GM21447 (cell line): ENCODE measurements at regions not wholly inside any gene's neighbourhood (a gene's known extent, or its start where the extent isn't known, plus 50 kb on each side); places are given as distances from the start of the nearest gene placed in this dataset.
"Not testable (repeated sequence)": the region's sequence is repeated elsewhere in the genome, so short reads cannot be mapped to it uniquely, and the experiment has no call there.

Experiments
- ATAC-seq: cut with Tn5 transposase; IDR thresholded peaks from one replicate; pipeline ENCODE4 v1.9.1; 2021; ENCODE audit not compliant: unreplicated experiment

DNA sequence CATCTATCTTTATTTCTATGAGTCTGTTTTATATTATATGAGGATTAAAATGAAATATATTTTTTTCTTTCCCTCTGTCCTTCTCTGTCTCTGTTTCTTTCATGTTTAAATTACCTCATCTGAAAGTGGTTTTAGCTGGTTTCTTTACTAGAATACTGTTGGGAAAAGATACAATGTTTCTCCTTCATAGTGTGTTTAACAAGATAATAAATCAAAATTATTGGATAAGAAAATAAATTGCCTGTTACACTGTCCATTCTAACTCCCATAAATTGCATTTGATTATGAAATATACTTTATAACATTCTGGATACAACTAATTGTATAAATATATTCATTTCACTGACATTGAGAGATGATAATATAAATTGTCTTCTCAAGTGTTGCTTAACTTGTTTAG lies 1168.0 kb downstream of the PLA2G4A start:
- no peak for ATAC-seq

DNA sequence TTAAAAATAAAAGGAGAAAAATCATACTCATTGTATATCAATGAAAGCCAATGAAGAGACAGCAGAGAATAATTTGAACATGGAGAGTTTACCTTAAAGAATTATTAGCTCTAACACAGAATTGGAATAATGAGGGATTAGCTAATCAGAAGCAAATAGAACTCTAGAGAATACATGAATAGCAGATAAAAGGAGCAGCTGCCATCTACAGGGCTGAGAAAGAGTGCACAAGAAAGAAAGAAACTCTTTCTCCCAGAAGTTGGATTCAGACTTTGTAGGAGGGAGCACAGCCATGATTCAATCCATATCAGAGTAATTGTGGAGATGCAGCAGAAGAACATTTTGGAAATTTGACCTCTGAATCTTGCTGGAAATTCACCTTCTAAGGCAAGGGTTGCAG lies 1171.2 kb downstream of the PLA2G4A start:
- ATAC-seq: no peak

DNA sequence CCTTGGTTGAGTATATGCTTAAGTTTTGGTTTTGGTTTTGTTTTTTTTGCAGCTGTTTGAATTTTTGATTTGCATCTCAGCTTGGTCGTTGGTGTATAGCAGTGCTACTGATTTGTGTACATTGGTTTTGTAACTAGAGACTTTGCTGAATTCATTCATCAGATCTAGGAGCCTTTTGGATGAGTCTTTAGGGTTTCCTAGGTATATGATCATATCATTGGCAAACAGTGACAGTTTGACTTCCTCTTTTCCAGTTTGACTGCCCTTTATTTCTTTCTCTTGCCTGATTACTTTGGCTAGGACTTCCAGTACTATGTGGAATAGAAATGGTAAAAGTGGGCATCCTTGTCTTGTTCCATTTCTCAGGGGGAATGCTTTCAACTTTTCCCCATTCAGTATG lies 1174.9 kb downstream of the PLA2G4A start:
- ATAC-seq: not testable (repeated sequence)

DNA sequence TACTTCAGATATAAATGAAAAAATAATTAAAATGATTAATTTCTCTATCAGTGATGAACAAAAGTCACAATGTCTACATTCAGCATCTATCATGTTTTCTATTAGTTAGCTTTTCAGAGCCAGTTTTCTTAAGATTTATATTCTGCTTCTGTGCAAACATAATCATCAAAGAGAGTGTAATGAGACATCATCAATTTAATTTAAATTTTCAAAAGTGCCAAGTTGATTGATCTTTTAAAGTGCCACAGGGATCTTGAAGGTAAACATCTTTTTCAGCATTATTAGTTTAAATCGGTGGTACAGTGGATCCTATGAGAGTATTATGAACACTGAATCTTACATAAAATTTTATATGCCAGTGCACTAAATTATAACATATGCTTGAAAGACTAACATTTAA lies 1176.1 kb downstream of the PLA2G4A start:
- ATAC-seq: no peak

DNA sequence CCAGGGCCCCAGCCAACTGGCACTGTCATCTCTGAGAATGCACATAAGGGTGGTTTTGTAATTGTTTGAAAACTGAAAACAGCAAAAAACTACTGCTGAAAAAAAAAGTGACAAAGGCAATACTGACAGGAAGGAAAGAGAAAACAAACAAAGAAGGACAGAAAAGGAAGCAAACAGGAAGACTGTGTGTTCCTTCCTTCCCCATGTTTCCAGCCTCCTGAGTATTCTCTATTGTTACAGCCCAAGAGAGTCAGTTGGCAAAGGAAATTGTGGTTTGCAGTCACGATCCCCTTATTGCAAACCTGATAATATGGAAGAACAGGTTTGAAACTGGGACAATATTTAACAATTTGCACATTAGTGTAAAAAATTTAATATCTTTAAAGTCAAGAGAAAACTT lies 1177.6 kb downstream of the PLA2G4A start:
- no peak for ATAC-seq

DNA sequence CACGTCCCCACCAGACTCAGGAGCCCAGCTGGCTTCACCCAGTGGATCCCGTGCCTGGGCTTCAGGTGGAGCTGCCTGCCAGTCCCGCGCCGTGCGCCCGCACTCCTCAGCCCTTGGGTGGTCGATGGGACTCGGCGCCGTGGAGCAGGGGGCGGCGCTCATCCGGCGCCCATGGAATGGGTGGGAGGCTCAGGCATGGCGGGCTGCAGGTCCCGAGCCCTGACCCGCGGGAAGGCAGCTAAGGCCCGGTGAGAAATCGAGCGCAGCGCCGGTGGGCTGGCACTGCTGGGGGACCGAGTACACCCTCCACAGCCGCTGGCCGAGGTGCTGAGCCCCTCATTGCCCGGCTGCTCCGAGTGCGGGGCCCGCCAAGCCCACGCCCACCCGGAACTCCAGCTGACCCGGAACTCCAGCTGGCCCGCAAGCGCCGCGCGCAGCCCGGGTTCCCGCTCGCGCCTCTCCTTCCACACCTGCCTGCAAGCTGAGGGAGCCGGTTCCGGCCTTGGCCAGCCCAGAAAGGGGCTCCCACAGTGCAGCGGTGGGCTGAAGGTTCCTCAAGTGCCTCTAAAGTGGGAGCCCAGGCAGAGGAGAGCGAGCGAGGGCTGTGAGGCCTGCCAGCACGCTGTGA lies 1184.6 kb downstream of the PLA2G4A start:
- ATAC-seq: not testable (repeated sequence)

DNA sequence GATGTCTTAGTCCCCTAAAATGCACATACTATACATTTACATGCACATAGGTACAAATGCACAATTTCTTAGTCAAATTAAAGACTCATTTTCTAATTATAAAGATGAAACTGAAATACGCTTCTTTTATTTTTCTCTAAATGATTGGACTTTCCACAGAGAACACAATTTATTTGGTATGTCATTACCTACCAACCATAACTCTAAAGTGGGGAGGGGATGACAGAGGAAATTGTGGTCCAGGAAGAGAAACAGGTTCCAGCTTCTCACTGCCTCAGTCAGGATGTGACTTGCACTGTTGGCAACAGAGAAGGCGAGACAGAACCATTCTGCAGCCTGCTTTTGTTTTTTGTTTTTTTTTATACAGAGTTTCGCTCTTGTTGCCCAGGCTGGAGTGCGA lies 1189.2 kb downstream of the PLA2G4A start:
- ATAC-seq: no peak

DNA sequence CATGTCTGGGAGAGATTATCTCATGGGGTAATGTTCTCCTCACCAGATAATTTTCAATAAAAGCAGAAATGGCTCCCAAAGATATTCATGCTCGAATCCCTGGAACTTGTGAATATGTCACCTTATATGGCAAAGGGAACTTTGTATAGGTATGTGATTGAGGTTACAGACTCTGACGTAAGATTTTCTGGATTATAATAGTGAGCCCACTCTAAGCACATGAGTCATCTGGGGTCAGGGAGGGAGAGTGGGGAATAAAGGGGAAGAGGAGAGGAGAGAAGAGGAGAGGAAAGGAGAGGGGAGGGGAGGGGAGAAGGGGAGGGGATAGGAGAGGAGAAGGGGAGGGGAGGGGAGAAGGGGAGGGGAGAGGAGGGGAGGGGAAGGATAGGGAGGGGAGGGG lies 1193.9 kb downstream of the PLA2G4A start:
- ATAC-seq: no peak

DNA sequence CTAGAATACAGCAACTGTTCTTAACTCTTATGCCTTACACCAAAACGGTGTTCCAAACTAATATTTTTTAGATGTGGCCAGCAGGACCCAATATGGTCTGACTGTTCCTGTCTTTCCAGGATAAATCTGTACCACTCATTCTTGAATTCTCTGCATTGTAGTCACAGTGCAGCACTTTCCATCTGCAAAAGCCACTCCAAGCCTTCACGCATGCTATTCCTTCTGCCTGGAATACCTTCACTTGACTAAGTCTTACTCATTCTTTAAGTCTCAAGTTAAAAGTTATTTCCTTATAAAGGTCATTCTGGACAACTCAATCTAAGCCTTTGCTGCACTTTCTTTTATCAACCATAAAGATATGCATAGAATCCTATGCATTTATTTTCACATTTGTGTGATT lies 1194.5 kb downstream of the PLA2G4A start:
- ATAC-seq: no peak

DNA sequence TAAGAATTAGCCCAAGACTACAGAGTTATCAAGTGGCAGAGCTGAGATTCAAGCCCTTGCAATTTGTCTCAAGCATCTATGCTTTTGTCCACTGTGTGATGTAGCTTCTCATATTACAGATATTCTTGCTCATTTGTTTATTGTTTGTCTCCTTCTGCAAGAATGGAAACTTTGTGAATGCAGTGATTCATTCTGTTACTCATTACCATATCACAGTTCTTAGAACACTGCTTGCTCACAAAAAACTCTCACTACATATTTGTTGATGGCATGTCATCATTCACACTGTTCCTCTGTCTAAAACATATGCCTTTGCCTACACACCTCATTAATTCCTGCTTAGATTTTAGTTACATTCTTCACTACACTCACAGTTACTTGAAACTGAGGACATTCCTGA lies 1198.9 kb downstream of the PLA2G4A start:
- ATAC-seq: no peak

DNA sequence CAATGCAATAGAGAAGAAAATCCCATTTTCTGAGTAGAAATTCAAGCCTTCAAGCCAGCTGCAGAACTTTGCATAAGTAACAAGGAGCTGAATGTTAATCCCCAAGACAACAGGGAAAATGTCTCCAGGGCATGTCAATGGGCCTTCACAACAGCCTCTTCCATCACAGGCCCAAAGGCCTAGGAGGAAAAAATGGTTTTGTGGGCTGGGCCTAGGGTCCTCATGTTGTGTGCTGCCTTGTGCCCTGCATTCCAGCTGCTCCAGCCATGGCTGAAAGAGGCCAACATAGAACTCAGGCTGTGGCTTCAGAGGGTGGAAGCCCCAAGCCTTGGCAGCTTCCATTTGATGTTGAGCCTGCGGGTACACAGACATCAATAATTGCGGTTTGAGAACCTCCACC lies 1208.8 kb downstream of the PLA2G4A start:
- ATAC-seq: not testable (repeated sequence)

DNA sequence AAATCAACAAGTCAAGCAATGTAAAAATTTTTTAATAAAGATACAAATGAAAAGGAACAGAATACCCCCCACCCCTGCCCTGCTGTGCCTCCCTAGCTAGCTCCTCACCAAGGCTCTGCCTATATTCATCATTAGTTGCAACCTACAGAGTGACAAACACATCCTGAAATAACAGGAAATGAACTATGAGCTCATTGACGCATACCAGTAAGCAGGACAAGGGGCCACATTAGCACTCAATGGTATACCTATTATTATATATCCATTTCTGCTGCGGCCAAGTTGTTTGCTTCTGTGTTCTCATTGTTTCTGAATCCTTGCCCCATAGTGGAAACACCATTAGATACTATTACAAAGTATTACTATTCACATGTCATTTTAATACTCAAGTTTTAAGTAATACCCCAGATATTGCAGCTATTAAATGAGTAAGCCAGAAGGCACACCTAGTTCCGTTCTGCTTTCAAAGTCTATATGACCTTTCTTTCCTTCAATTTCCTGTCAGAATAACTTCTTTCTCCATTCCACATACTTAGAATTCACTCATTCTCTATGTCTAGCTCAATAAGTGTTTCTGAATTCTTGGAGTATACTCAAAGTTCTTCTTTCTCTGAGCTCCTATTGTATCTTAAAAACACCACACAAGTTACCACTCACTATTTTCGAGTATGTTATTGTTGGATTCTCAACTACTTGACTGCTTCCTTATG lies 1214.9 kb downstream of the PLA2G4A start:
- ATAC-seq: no peak

DNA sequence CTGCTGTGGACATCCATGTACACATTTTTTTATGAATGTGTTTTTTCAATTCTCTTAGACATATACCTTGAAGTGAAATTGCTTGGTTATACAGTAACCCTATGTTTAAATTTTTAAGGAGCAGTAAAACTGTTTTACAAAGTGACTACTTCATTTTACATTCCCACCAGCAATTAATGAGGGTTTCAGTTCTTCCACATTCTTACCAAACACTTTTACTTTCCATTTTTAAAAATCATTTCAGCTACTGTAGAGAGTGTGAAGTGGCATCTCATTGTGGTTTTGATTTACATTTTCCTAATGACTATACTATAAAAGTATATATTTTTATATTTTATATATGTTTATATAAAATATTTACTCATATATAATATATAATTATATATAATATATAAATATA lies 1221.5 kb downstream of the PLA2G4A start:
- no peak for ATAC-seq

DNA sequence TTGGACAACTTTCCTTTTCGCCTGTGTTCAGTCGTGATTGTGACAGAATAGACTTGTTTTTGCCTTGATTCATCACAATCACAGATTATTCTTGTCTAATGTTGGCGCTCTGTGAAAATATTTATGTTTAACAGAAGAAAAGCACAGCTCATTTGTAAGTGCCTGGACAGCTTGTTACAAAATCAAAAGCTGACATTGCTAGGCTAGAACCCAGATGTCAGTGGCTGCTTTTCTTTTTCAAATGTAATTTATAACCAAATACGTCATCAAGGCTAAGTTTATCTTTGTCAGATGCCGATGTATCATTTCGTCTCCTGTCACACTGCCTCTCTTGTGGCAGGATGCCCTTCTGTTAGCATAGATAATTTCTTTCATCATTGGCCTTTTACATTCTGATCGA lies 1227.3 kb downstream of the PLA2G4A start:
- no peak for ATAC-seq

DNA sequence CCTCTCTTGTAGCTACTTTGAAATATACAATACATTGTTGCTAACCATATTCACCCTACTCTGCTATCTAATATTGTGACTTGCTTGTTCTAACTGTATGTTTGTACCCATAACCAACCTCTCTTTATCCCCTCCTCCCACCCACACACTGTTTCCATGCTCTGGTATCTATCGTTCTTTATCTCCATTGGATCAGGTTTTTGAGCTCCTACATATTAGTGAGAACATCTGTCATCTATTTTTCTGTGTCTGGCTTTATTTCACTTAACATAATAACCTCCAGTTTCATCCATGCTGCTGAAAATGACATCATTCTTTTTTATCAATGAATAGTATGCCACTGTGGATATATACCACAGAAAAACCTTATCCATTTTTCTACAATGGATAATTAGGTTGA lies 1230.1 kb downstream of the PLA2G4A start:
- ATAC-seq: no peak

DNA sequence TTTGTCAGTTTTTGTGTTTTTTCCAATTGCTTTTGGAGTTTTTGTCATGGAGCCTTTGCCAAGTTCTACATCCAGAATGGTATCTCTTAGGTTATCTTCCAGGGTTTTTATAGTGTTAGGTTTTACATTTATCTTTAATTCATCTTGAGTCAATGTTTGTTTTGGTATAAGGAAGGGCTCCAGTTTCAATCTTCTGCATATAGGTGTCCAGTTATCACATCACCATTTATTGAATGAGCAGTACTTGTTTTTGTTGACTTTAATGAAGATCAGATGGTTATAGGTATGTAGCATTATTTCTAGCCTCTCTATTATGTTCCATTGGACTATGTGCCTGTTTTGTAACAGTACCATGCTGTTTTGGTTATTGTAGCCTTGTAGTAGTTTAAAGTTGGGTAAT lies 1233.1 kb downstream of the PLA2G4A start:
- no peak for ATAC-seq

DNA sequence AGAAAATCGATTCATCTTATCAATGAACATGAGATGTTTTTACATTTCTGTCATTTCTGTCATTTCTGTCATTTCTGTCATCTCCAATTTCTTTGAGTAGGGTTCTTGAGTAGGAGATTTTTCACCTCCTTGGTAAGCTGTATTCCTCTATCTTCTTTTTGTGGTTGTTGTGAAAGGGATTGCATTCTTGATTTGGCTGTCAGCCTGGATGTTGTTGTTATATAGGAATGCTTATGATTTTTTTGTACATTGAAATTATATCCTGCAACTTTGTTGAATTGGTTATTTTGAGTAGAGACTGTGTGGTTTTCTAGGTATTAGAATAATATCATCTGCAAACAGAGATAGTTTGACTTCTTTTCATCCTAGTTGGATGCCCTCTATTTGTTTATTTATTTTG lies 1233.7 kb downstream of the PLA2G4A start:
- no peak for ATAC-seq

DNA sequence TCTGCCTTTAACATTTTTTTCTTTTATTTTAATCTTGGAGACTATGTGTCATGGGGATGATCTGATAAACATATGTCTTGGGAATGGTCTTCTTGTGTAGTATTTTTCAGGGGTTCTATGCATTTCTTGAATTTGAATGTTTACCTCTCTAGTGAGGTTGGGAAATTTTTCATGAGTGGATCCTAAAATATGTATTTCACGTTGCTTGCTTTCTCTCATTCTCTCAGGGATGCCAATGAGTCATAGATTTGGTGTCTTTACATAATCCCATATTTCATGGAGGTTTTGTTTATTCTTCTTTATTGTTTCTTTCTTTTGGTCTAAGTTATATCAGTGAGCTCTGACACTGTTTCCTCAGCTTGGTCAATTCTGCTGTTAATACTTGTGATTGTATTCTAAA lies 1237.2 kb downstream of the PLA2G4A start:
- ATAC-seq: no peak

DNA sequence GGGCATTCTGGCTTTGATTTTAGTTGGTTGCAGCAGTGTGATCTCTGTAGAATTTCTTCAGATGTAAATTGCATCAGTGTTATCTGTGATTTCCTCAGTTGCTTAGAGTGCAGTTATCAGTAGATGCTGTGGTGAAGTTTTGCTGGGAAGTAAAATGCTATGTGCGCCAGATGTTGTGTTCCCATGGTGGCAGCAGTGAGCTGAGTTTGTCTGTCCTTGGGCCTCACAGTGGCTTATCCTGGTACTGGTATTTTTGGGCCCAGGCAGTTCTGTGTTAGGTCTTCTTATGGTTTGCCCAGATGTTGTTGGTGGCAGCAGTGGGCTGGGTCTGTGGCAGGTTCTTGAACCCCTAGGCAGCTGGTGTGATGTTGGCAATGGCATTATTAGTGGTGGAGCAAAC lies 1242.1 kb downstream of the PLA2G4A start:
- no peak for ATAC-seq

DNA sequence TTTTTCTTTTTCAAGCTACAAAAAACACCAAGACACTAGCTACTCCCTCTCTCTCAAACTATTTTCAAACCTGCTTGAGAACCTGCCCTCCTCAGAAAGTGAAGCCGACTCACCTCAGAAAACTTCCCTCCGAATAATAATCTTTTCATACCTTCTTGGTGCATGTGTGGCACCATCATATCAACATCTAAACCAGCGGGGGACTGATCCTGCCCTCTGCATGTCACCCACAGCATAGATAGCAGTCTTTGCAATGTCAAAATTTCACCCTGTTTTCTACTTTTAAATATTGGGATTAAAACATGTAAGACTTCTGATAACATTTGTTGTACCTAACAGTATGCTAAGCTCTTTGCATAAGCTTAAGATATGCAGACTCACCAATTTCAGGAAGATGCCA lies 1260.3 kb downstream of the PLA2G4A start:
- ATAC-seq: no peak

DNA sequence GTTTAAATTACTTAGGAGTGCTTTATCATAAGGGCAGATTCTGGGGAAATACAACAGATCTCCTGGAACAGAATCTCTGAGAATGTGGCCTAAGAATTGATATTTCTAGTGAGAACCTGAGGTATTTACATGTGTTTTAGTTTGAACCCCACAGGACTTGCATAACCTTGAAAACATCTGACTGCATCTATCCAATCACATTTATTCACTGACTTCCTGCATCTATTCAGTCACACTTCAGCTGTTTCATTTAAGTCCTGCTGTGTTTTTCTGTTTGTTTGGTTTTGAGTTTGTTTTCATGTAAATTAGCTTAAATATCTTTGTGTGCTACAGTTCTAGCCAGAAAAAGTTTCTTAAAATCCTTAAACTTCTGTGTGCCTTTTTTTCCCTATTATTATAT lies 1260.7 kb downstream of the PLA2G4A start:
- ATAC-seq: no peak

DNA sequence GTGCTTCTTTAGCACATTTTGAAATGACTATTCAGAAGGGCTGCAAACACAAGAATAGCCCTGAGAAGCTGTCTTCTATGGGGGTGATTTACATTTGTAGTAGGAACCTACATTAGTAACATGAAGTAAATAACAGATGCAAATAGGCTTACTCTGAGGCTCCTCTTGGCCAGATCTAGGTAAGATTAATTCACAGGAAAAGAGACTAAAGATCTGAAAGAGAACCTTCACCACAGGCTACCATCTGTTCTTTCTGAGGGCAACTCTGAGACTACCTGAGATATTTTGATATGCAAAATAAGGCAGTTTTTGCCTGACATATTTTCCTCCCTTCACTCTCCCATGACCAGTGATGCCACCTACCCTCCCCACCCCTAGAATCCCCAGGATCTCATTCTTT lies 1267.8 kb downstream of the PLA2G4A start:
- ATAC-seq: no peak

DNA sequence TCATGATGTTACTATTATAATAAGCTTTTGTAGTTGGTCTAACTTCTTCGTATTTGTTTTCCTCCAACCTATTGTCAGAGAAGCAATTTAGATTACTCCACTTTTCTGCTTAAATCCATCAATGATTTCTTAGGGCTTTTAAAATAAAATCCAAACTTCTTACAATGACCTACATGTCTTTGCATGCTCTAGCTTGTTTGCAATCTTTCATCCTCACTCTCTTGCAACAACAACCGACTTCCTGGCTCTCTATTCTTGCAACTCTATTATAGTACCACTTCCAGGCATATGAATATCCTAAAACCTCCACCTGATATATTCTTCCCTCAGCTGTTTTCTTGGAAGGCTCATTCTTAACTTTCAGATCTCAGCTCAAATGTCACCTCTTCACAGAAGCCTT lies 1288.7 kb downstream of the PLA2G4A start:
- ATAC-seq: no peak
